ENCODE measurements at regions not wholly inside any gene's neighbourhood (a gene's known extent, or its start where the extent isn't known, plus 50 kb on each side); places are given as distances from the start of the nearest gene placed in this dataset.
"Not testable (repeated sequence)": the region's sequence is repeated elsewhere in the genome, so short reads cannot be mapped to it uniquely, and the experiment has no call there.

- DNase-seq (ENCODE audit: low read depth in 2 of 2) = no peak
Measured at GRCh38 chr6:9315966-9316650, 880.8 kb upstream of the SLC35B3 start.

DNA sequence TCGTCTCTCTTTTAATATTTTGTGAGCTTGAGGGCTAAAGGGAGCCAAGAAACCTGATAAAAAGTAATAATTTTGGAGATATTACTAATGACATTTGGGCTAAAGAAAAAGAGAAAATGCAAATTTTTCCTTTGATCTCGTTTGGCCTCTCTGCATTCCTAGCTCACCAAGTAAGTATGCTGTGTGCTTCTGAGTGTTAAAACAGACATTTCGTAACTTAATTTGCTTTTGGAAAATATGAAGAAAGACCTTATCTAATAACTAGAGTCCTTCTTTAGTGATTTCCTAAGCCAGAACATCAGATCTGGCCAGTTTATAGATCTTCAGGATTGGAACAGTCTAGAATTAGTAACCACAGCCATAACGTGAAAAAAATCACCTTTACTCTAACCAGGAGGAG lies 872.9 kb upstream of the SLC35B3 start:
- no peak for DNase-seq (ENCODE audit: low read depth in 2 of 2)

- DNase-seq (ENCODE audit: low read depth in 2 of 2) = no peak
Measured at GRCh38 chr6:9307786-9308185, 872.4 kb upstream of the SLC35B3 start.

DNA sequence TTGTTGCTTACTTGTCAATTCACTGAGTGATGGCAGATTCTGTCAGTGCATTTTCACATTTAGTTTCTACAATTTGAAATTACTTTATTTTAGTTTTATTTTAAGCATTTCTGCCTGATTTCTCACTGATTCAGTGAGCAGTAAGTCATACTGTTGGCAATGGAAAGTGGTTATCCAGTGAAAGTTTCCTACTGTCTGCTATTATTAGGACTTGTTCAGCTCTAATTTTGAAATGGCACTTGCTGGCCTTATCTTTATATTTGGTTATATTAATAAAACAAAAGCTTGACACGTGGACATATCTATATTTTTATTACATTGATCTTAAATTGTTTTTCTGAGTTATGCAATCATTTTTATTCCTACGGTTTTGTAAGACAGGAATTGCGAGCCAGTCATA lies 871.8 kb upstream of the SLC35B3 start:
- DNase-seq (ENCODE audit: low read depth in 2 of 2) = no peak

DNA sequence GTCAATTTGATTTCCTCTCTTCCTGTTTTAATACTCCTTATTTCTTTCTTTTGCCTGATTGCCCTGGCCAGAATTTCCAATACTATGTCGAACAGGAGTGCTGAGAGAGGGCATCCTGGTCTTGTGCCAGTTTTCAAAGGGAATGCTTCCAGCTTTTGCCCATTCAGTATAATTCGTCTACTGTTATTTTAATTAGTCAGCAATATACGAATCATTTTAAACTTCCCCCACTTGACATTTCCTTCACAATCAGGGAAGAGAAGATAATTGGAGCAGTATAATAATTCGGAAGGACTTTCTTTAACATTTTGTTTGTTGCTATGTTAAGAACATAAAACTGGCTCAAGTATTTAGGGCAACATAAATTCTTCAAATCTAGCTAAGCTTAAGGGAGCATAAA lies 860.3 kb upstream of the SLC35B3 start:
- no peak for DNase-seq (ENCODE audit: low read depth in 2 of 2)

DNA sequence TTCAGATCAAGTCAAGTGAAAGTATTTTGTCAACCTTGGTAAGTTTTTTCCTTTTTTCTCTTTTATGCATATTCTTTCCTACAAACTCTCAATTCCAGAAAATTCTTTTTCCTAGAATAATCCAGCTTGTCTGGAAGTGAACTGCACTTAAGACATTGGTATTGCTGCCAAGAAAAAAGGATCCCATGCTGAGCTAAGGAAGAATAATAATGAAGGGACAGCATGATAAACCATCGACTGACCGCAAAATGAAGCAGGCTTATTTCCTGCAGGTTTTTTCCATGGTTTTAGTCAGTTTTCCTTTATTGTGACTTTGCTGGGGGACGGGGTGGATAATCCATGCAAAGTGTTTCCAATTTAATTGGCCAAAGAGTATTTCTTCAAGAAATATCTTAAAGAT lies 857.6 kb upstream of the SLC35B3 start:
- no peak for DNase-seq (ENCODE audit: low read depth in 2 of 2)

DNA sequence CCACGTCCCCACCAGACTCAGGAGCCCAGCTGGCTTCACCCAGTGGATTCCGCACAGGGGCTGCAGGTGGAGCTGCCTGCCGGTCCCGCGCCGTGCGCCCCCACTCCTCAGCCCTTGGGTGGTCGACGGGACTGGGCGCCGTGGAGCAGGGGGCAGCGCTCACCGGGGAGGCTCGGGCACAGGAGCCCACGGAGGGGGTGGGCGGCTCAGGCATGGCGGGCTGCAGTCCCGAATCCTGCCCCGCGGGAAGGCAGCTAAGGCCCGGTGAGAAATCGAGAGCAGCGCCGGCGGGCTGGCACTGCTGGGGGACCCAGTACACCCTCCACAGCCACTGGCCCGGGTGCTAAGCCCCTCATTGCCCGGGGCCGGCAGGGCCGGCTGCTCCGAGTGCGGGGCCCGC lies 855.0 kb upstream of the SLC35B3 start:
- DNase-seq (ENCODE audit: low read depth in 2 of 2) = not testable (repeated sequence)

GRCh38 chr6:9272671-9273070 lies 837.3 kb upstream of the SLC35B3 start:
- no peak for DNase-seq (ENCODE audit: low read depth in 2 of 2)

DNA sequence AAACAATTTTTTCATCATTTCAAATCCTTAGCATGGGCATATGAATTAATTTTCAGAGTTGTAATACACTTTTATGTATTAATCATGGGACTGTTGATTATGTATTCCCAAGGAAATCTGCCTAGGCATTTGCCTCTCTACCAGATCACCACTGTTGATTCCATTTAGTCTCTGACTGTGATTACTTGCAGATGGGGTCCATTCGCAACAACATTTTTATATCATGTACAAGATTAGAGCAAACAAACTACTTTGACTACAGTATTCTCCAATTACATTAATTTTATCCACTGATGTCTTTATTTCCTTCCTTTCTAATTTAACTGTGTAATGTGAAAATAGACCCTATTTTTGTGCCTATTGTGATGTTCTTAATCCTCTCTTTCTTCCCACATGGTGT lies 831.4 kb upstream of the SLC35B3 start:
- no peak for DNase-seq (ENCODE audit: low read depth in 2 of 2)

DNA sequence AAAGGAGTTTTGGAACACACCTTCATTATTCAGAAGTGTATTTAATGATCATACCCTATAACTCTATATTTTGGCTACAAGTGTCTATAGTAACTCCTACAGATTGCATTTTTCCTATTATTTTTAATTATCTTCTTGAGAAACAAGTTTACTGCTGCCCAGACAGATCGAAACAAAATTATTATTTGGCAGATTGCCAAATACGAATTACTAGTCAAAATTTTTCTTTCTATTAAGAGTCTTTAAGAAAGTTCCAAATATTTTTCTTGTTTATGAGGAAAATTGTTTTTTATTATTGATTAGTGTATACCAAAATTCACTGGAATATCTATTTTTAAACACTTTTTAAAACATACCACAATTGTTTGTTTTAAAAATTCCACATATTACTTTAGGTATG lies 821.9 kb upstream of the SLC35B3 start:
- no peak for DNase-seq (ENCODE audit: low read depth in 2 of 2)

DNA sequence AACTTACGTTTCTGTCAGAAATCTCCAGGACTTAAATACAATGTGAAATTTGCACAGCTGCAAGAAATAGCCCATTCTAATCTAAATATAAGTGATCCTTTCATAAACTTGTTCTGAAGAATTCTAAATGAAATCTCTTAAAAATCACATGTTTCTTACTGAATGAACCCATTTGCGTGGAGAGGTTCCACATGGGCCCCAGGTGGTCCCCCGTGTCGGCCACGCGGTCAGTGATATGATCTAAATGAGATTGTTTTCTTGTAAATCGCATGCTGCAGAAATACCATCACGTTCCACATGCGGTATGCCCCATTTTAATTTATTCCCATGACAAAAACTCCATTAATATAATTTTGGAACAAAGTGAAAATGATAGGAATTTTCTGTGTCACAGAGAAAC lies 818.9 kb upstream of the SLC35B3 start:
- no peak for DNase-seq (ENCODE audit: low read depth in 2 of 2)

DNA sequence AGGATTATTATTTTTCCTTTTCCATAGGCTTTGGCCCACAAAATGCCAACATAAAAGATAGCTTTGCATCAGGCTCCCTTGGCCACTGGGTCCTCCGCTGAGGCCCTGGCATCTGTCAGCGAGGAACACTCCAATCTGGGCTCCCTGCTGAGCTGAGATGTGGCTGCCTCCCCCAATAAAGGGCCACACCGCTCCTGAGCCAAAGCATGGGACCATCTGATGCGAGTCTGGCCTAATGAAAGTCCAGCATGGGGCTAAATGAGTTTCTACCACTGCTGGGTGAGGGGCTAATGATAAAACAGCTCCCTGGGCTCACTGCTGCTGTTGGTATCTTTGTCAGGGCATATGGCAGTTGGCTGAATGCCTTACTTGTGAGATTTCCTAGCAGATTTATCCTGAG lies 817.5 kb upstream of the SLC35B3 start:
- no peak for DNase-seq (ENCODE audit: low read depth in 2 of 2)

GRCh38 chr6:9250852-9251251 lies 815.5 kb upstream of the SLC35B3 start:
- no peak for DNase-seq (ENCODE audit: low read depth in 2 of 2)

- DNase-seq (ENCODE audit: low read depth in 2 of 2) = no peak
Measured at GRCh38 chr6:9248133-9248532, 812.8 kb upstream of the SLC35B3 start.

DNA sequence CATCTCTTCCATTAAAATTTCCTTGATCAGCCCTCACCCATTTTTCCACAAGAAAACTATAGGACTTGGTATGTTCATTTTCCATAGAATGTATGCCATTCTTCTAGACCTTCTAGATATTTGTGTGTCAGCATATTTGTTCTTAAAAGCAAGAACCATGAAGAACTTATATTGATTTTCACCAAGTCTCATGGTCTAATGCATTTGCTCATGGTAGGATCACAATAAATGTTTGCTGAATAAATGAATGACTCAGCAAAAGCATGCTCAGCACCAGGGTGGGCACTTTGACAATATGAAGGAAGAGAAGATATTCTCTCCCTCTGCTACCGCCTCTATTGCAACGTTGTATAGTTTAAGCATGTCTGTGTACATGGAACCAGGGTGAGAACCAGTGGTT lies 805.5 kb upstream of the SLC35B3 start:
- no peak for DNase-seq (ENCODE audit: low read depth in 2 of 2)

DNA sequence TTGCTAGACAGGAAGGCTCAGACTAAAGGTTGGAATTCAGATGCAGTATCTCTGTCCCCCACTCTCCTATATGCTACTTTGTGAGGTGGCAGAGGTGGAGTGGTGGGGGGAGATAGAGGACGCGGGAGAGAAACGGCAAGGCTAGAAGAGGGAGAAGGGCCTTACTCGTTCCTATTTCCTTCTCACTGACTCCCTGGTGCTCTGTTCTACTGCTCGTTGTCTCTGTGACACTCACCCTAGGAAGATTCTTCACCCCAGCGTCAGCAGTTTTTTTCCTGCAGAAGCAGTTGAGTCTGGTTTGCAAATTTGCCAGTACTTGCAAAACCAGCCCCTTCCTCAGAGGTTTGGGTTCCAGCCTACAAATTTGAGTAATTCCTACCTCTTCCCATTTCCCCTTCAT lies 801.1 kb upstream of the SLC35B3 start:
- DNase-seq (ENCODE audit: low read depth in 2 of 2) = no peak

DNA sequence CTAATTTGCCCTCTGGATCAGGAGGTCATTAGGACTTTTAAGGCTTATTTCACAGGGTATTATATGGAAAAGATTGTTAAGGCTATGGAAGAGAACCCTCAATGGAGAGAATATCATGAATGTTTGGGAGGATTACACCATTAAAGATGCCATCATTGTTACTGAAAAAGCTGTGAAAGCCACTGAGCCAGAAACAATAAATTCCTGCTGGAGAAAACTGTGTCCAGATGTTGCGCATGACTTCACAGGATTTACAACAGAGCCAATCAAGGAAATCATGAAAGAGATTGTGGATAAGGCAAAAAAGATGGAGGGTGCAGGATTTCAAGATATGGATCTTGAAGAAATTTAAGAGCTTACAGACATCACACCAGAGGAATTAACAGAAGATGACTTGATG lies 798.3 kb upstream of the SLC35B3 start:
- no peak for DNase-seq (ENCODE audit: low read depth in 2 of 2)

- no peak for DNase-seq (ENCODE audit: low read depth in 2 of 2)
Measured at GRCh38 chr6:9233226-9233625, 797.9 kb upstream of the SLC35B3 start.

- no peak for DNase-seq (ENCODE audit: low read depth in 2 of 2)
Measured at GRCh38 chr6:9225441-9225871, 790.1 kb upstream of the SLC35B3 start.

DNA sequence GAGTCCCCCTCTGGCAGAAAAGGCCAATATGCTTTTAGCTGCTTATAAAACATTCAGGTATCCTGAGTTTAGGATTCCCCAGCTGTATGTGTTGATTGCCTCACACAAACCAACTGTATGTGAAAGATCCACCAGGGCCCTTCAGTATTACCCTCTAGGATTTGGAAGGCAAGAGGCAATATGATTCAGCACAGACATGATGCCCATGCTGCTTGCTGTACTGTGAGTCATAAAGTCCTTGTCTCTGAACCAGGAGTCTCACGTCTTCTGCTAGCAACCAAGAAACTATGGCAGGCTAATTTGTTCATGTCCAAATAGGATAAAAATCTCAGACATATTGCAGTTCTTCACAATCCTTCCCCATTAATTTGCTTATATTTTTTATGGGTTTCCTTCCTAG lies 789.2 kb upstream of the SLC35B3 start:
- no peak for DNase-seq (ENCODE audit: low read depth in 2 of 2)

DNA sequence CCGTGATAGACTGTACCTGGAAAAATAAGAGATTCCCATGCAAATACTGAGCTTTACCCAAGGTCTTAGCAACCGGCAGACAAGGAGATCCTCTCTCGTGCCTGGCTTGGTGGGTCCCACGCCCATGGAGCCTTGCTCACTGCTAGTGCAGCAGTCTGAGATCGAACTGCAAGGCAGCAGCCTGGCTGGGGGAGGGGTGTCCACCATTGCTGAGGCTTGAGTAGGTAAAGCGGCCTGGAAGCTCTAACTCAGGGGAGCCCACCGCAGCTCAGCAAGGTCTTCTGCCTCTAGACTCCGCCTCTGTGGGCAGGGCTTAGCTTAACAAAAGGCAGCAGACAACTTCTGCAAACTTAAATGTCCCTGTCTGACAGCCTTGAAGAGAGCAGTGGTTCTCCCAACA lies 778.4 kb upstream of the SLC35B3 start:
- not testable (repeated sequence) for DNase-seq (ENCODE audit: low read depth in 2 of 2)

GRCh38 chr6:9208966-9209365 lies 773.6 kb upstream of the SLC35B3 start:
- no peak for DNase-seq (ENCODE audit: low read depth in 2 of 2)

- no peak for DNase-seq (ENCODE audit: low read depth in 2 of 2)
Measured at GRCh38 chr6:9205645-9206044, 770.3 kb upstream of the SLC35B3 start.

- DNase-seq (ENCODE audit: low read depth in 2 of 2) = no peak
Measured at GRCh38 chr6:9204171-9204570, 768.8 kb upstream of the SLC35B3 start.

All from stimulated activated CD4-positive, alpha-beta T cell treated with anti-CD3 and anti-CD28 coated beads, Interleukin-1b, Interleukin-23, amount 100 ng/mL, for 4 hours (primary cell).